ENCODE measurements at regions not wholly inside any gene's neighbourhood (a gene's known extent, or its start where the extent isn't known, plus 50 kb on each side); places are given as distances from the start of the nearest gene placed in this dataset.

GRCh38 chr4:128347930-128348660 is 60.5 kb upstream of the PGRMC2 start:
- FAIRE-seq, result no peak

DNA sequence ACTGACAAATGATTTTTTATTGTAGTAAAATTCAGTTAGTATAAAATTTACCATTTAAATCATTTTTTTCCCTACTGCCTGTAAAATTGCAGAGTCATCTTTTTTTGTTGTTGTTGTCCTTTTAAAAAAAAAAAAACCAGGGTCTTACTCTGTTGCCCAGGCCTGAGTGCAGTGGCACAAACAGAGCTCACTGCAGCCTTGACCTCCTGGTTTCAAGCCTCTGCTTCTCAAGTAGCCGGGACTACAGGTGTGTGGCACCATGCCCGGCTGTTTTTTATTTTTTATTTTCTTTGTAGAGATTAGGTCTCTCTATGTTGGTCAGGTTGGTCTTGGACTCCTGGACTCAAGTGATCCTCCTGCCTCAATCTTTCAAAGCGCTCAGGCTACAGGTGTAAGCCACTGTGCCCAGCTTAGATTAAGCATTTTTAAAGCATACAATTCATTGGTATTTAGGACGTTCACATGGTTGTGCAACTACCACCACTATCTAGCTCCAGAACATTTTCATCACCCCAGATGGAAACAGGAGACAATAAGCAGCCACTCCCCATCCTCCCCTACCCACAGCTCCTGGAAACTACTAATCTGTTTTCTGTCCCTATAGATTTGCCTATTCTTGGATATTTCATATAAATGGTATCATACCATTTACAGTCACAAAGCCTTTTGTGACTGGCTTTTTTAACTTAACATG is 59.7 kb upstream of the PGRMC2 start:
- FAIRE-seq, result no peak

DNA sequence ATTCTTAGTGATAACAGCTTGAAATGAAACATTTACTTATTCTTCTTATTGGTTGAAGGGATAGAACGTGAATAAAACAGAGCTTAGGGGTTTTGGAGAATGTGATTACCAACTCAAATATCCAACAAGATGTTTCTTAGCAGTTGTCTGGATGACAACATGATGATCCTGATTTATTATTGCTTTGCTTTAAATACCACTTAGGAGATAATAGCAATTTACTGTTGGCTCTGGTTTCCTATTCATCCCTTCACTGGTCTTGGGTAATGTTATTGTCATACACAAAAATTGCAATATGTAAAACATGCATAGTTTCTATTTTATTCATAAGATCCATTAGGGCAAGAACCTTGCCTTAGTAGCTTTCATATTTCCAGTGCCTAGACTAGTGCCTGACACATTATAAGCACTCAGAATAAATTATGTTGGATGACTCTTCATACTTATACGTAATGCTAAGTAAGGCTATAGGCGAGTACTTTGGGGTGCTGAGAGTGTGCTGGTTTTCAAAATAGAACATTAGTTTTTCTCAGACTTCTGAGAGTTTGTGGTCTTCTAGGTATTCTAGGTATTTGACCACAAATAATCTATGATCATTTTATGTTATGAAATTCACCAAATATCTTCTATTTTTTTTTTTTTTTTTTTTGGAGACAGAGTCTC is 58.6 kb upstream of the PGRMC2 start:
- no peak for FAIRE-seq

- no peak for FAIRE-seq
Measured at GRCh38 chr4:128345650-128346049, 58.0 kb upstream of the PGRMC2 start.

- FAIRE-seq, result no peak
Measured at GRCh38 chr4:128342762-128343161, 55.1 kb upstream of the PGRMC2 start.

- no peak for FAIRE-seq
Measured at GRCh38 chr4:128341634-128342033, 54.0 kb upstream of the PGRMC2 start.

DNA sequence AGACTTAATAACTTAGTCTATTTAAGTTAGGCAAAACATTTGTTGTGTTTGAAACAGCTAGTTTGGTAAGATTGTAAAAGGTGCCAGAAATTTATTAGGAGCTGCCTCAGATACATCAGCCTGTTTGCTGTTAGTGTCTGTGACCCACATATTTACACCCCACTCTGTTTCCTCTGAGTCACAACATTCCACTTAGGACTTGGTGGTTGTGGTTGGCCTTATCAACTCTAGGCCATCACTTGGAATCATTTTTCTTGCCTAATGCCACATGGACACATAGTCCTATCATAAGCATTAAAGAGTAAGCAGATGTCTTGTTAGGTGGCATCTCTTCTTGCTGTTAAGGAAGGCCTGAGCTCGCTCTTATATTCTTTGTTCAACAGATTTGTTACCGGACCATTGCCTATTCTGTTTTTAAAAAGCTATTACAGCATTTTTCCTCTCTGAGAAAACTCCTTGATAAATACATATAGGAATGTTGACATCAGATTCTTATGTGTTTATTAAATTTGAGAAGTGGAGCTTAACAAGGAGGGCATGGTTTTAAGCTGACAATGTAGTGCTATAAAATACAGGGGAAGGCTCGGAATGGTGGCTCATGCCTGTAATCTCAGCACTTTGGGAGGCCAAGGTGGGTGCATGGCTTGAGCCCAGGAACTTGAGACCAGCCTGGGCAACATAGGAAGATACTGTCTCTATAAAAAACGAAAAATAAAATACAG is 51.2 kb upstream of the PGRMC2 start:
- no peak for FAIRE-seq

DNA sequence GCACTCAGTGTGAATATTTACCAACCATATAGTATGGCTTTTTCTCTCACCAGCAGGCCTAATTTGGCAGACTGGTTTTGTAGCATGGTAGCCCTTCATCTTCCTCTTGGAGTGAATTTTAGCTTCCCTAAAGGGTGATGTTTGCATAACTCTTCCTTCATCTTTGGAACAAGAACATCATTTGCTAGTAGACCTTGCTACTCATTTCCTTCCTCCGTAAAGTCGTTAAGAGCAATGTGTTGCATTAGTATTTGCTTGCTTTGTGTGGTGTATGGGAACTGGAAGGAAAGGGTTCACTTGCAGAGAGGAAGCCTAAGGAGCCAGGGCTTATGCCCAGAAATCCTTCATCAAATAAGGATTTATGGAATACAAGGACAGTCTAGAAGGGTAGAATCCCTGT is 50.2 kb upstream of the PGRMC2 start:
- no peak for FAIRE-seq

Data from islet of Langerhans (tissue), 1 donor.